RWPE2 (cell line): ENCODE measurements at regions not wholly inside any gene's neighbourhood (a gene's known extent, or its start where the extent isn't known, plus 50 kb on each side); places are given as distances from the start of the nearest gene placed in this dataset.

Experiments
- ATAC-seq: fragments of 200-7000 bp; cut with Tn5 transposase; 3 replicates; pipeline ENCODE4 v1.9.1; 2021; ENCODE audit warnings: low read depth
- DNase-seq: peaks from one replicate; pipeline ENCODE4 v3.0.0-alpha.2; 2020; ENCODE audit warnings: low spot score
- H3K27ac ChIP-seq: fragments of 450-650 bp; 2 replicates; pipeline ENCODE4 v1.5.1; 2017; ENCODE audit warnings: mild to moderate bottlenecking; ENCODE audit not compliant: poor library complexity, severe bottlenecking
- H3K27me3 ChIP-seq: fragments of 250-450 bp; sonication (Bioruptor Pico); 2 replicates; pipeline ENCODE4 v1.5.1; 2021; ENCODE audit warnings: mild to moderate bottlenecking, moderate library complexity; ENCODE audit not compliant: insufficient read depth, poor library complexity, severe bottlenecking
- H3K36me3 ChIP-seq: fragments of 250-450 bp; sonication (Bioruptor Pico); 2 replicates; pipeline ENCODE4 v1.5.1; 2020; ENCODE audit warnings: low read depth, mild to moderate bottlenecking, moderate library complexity
- H3K4me1 ChIP-seq: fragments of 250-450 bp; sonication (Bioruptor Pico); 2 replicates; pipeline ENCODE4 v1.5.1; 2021; ENCODE audit warnings: mild to moderate bottlenecking, moderate library complexity; ENCODE audit not compliant: insufficient read depth, poor library complexity, severe bottlenecking
- H3K4me3 ChIP-seq: fragments of 250-450 bp; sonication (Bioruptor Pico); 2 replicates; pipeline ENCODE4 v1.5.1; 2021; ENCODE audit warnings: mild to moderate bottlenecking, moderate library complexity; ENCODE audit not compliant: severe bottlenecking
- H3K9me3 ChIP-seq: fragments of 250-450 bp; sonication (Bioruptor Pico); 2 replicates; pipeline ENCODE4 v1.5.1; 2021; ENCODE audit warnings: mild to moderate bottlenecking, moderate library complexity; ENCODE audit not compliant: severe bottlenecking
- CTCF ChIP-seq: fragments of 450-650 bp; IDR thresholded peaks from one replicate; pipeline ENCODE4 v1.5.1; 2017; ENCODE audit warnings: mild to moderate bottlenecking, moderate library complexity; ENCODE audit not compliant: poor library complexity, severe bottlenecking

- no peak for ATAC-seq
- H3K4me1 ChIP-seq, result no peaks in the 10 kb centered on the region
- TF ChIP-seq CTCF, result no peak
- H3K9me3 ChIP-seq, result no peaks in the 10 kb centered on the region
- H3K27ac ChIP-seq, result no peak overlapping the region
- peaks cover 23% of the 10 kb centered on the region for H3K27me3 ChIP-seq
- H3K36me3 ChIP-seq, result no peaks in the 10 kb centered on the region
- DNase-seq, result no peak
- H3K4me3 ChIP-seq, result no peak overlapping the region
Observed at GRCh38 chr18:47737198-47737830, 193.1 kb downstream of the SMAD2 start.

- H3K9me3 ChIP-seq, result no peaks in the 10 kb centered on the region
- DNase-seq, result no peak
- no peaks in the 10 kb centered on the region for H3K4me1 ChIP-seq
- TF ChIP-seq CTCF, result no peak
- H3K27me3 ChIP-seq, result peaks cover 16% of the 10 kb centered on the region
- H3K4me3 ChIP-seq, result no peak overlapping the region
- no peak overlapping the region for H3K27ac ChIP-seq
- no peaks in the 10 kb centered on the region for H3K36me3 ChIP-seq
- ATAC-seq, result no peak
Observed at GRCh38 chr18:47736376-47737140, 193.9 kb downstream of the SMAD2 start.

- no peak for TF ChIP-seq CTCF
- H3K27me3 ChIP-seq, result peaks cover 15% of the 10 kb centered on the region
- DNase-seq (no peak), ATAC-seq (no peak)
- H3K4me3 ChIP-seq, result no peak overlapping the region
- H3K4me1 ChIP-seq, result no peaks in the 10 kb centered on the region
- H3K9me3 ChIP-seq, result no peaks in the 10 kb centered on the region
- H3K36me3 ChIP-seq, result no peaks in the 10 kb centered on the region
- no peak overlapping the region for H3K27ac ChIP-seq
Observed at GRCh38 chr18:47735041-47735702, 195.3 kb downstream of the SMAD2 start.

GRCh38 chr18:47731276-47731675 lies 199.2 kb downstream of the SMAD2 start:
- H3K4me1 ChIP-seq, result no peaks in the 10 kb centered on the region
- no peak overlapping the region for H3K4me3 ChIP-seq
- H3K36me3 ChIP-seq, result no peaks in the 10 kb centered on the region
- ATAC-seq (no peak), DNase-seq (peak; percentile 19)
- no peak for TF ChIP-seq CTCF
- H3K27ac ChIP-seq, result no peak overlapping the region
- H3K9me3 ChIP-seq, result no peaks in the 10 kb centered on the region
- peaks cover 8% of the 10 kb centered on the region for H3K27me3 ChIP-seq
